Neural crest cell (in vitro differentiated cells): ENCODE measurements at regions not wholly inside any gene's neighbourhood (a gene's known extent, or its start where the extent isn't known, plus 50 kb on each side); places are given as distances from the start of the nearest gene placed in this dataset.

Source experiments
- DNase-seq: peaks from one replicate; pipeline ENCODE4 v3.0.0; 2021; ENCODE audit warnings: low read depth, mixed read lengths, low spot score
- H3K27ac Mint-ChIP-seq: one replicate; pipeline ENCODE4 v1.8.0; 2021; ENCODE audit warnings: mild to moderate bottlenecking, mixed read lengths; ENCODE audit not compliant: unreplicated experiment
- H3K27me3 Mint-ChIP-seq: 2 replicates; pipeline ENCODE4 v1.8.0; 2021; ENCODE audit warnings: low read depth, mild to moderate bottlenecking, mixed read lengths
- H3K36me3 Mint-ChIP-seq: 2 replicates; pipeline ENCODE4 v1.8.0; 2021; ENCODE audit warnings: low read depth, mild to moderate bottlenecking, mixed read lengths
- H3K4me1 Mint-ChIP-seq: 2 replicates; pipeline ENCODE4 v1.8.0; 2021; ENCODE audit warnings: mixed read lengths
- H3K4me3 Mint-ChIP-seq: one replicate; pipeline ENCODE4 v1.8.0; 2021; ENCODE audit warnings: mild to moderate bottlenecking, mixed read lengths
- H3K9me3 Mint-ChIP-seq: 2 replicates; pipeline ENCODE4 v1.8.0; 2021; ENCODE audit warnings: mixed read lengths
- CTCF ChIP-seq: fragments of 200-600 bp; sonication (generic); conservative IDR thresholded peaks from 2 replicates; pipeline ENCODE4 v1.5.0; 2021; ENCODE audit warnings: antibody characterized with exemption, mild to moderate bottlenecking

- H3K4me3 Mint-ChIP-seq, result no peak overlapping the region
- DNase-seq, result no peak
- H3K4me1 Mint-ChIP-seq, result peaks cover 5% of the 10 kb centered on the region
- no peaks in the 10 kb centered on the region for H3K27me3 Mint-ChIP-seq
- peak overlapping the region; percentile 30 for H3K27ac Mint-ChIP-seq
- no peaks in the 10 kb centered on the region for H3K36me3 Mint-ChIP-seq
- no peaks in the 10 kb centered on the region for H3K9me3 Mint-ChIP-seq
- no peak for TF ChIP-seq CTCF
Measured at GRCh38 chr16:59046335-59046734, 312.2 kb upstream of the GOT2 start.

GRCh38 chr16:59045501-59045900 is 311.4 kb upstream of the GOT2 start:
- Mint-ChIP-seq H3K27ac (no peak overlapping the region), H3K4me1 (peaks cover 5% of the 10 kb centered on the region)

GRCh38 chr16:59044616-59045015 is 310.5 kb upstream of the GOT2 start:
- H3K27me3 Mint-ChIP-seq, result no peaks in the 10 kb centered on the region
- TF ChIP-seq CTCF, result no peak
- no peaks in the 10 kb centered on the region for H3K36me3 Mint-ChIP-seq
- H3K9me3 Mint-ChIP-seq, result no peaks in the 10 kb centered on the region
- H3K4me3 Mint-ChIP-seq, result no peak overlapping the region
- H3K27ac Mint-ChIP-seq, result no peak overlapping the region
- H3K4me1 Mint-ChIP-seq, result peaks cover 5% of the 10 kb centered on the region
- no peak for DNase-seq

More at GRCh38 chr16:59045501-59045900, 311.4 kb upstream of the GOT2 start:
- H3K27me3 Mint-ChIP-seq, result no peaks in the 10 kb centered on the region
- H3K9me3 Mint-ChIP-seq, result no peaks in the 10 kb centered on the region
- H3K4me3 Mint-ChIP-seq, result no peak overlapping the region
- no peak for TF ChIP-seq CTCF
- DNase-seq, result no peak
- H3K36me3 Mint-ChIP-seq, result no peaks in the 10 kb centered on the region

- Mint-ChIP-seq H3K9me3 (no peaks in the 10 kb centered on the region), H3K4me3 (no peak overlapping the region), H3K27ac (no peak overlapping the region), H3K27me3 (no peaks in the 10 kb centered on the region), H3K36me3 (no peaks in the 10 kb centered on the region), H3K4me1 (no peaks in the 10 kb centered on the region)
- DNase-seq, result no peak
- no peak for TF ChIP-seq CTCF
Measured at GRCh38 chr16:59042301-59042700, 308.2 kb upstream of the GOT2 start.

- H3K27me3 Mint-ChIP-seq, result no peaks in the 10 kb centered on the region
- H3K4me3 Mint-ChIP-seq, result no peak overlapping the region
- H3K36me3 Mint-ChIP-seq, result no peaks in the 10 kb centered on the region
- no peak overlapping the region for H3K27ac Mint-ChIP-seq
- DNase-seq, result no peak
- H3K9me3 Mint-ChIP-seq, result no peaks in the 10 kb centered on the region
- no peak for TF ChIP-seq CTCF
- H3K4me1 Mint-ChIP-seq, result no peaks in the 10 kb centered on the region
Measured at GRCh38 chr16:59039066-59039720, 305.1 kb upstream of the GOT2 start.
